GM13976 (cell line): ENCODE measurements at regions not wholly inside any gene's neighbourhood (a gene's known extent, or its start where the extent isn't known, plus 50 kb on each side); places are given as distances from the start of the nearest gene placed in this dataset.

Experiments used
- DNase-seq: peaks from one replicate; pipeline ENCODE4 v3.0.0; 2012; ENCODE audit warnings: low spot score
- in situ Hi-C: fragments of 300-500 bp; cut with MboI; formaldehyde crosslinking; loops from one replicate; pipeline ENCODE4 v1.12.0; 2022; ENCODE audit warnings: low sequenced_read_pairs, mixed read lengths, inconsistent platforms; ENCODE audit not compliant: unreplicated experiment
- TF ChIP-seq, protein P1 (sequence below): IDR thresholded peaks from 2 replicates; pipeline ENCODE4 v1.5.1; 2012; ENCODE audit warnings: borderline replicate concordance, mild to moderate bottlenecking; ENCODE audit not compliant: insufficient read depth; ENCODE audit errors: extremely low read depth, missing control alignments, control extremely low read depth

DNA sequence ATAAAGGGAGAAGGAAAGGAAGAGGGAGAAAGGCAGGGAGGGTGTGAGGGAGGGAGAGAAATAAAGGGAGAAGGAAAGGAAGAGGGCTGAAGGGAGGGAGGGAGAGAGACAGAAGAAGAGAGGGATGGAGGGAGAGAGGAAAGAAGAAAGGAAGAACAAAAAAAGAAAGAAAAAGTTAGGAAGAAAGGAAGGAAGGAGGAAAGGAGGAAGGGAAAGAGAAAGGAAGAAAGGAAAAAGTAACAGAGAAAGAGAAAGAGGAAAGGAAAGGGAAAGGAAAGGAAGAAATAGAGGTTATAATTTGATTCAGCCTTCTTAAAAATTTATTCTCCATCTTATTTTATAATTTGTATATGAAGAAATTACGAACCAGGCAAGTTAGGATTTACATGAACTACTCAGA is 836.6 kb upstream of the C9orf72 start:
- in situ Hi-C loops = no loop called here
- no peak for DNase-seq
- TF ChIP-seq, protein P1, sequence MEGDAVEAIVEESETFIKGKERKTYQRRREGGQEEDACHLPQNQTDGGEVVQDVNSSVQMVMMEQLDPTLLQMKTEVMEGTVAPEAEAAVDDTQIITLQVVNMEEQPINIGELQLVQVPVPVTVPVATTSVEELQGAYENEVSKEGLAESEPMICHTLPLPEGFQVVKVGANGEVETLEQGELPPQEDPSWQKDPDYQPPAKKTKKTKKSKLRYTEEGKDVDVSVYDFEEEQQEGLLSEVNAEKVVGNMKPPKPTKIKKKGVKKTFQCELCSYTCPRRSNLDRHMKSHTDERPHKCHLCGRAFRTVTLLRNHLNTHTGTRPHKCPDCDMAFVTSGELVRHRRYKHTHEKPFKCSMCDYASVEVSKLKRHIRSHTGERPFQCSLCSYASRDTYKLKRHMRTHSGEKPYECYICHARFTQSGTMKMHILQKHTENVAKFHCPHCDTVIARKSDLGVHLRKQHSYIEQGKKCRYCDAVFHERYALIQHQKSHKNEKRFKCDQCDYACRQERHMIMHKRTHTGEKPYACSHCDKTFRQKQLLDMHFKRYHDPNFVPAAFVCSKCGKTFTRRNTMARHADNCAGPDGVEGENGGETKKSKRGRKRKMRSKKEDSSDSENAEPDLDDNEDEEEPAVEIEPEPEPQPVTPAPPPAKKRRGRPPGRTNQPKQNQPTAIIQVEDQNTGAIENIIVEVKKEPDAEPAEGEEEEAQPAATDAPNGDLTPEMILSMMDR = no peak

DNA sequence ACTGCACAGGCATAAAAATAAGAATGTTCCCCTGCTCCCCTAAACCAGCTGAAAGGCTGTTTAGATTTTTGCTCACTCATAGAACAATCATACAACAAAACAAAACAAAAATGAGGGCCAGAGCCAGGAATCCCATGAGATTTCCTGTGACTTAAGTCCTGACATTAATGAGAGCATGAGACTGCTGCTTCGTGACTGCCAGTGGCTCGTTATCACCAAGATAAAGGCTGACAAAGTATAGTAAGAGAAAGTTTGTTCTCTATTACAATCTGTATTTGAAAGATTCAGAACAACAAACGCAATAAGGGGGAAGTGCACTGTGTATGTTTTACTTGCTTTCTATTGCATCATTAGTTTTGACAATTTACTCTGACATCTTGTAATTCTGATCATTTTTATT is 837.1 kb upstream of the C9orf72 start:
- TF ChIP-seq, protein P1 = no peak
- DNase-seq = no peak
- in situ Hi-C loops = no loop called here

DNA sequence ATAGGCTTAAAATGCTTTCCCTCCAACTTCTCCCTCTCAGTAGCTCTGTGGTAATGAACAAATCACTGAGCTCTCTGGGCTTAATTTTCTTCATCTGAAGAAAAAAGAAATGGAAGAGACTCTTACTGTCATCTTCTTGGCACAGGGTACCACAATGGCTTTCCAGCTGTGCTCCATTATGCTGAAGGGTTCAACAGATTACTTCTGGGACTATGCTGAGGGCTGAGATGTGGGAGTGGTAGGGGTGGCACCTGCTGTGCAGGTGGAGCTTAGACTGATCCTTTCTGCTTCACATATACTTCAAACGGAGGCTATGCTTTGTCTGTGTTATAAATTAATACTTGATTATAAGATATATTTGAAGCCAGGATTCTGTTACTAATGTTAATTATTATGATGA is 840.2 kb upstream of the C9orf72 start:
- no peak for DNase-seq
- in situ Hi-C loops = no loop called here
- TF ChIP-seq, protein P1 = no peak

DNA sequence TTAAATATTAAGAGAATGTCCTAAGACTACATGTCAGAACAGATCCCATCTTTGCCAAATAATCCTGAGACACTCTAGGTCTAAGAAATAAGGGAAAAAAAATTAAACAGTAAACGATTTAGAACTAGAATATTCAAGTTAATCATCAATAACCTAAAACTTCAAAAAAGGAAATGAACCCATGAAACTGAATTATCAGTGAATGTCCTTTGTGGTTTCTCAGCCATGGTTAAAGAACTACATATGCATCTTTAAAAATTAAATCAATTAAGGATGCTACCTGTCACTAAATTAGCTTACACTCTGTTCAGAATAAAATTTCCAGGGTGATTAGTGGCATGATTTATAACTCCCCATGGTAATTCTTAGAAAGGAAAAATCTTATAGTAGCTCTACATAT is 850.0 kb upstream of the C9orf72 start:
- no peak for DNase-seq

DNA sequence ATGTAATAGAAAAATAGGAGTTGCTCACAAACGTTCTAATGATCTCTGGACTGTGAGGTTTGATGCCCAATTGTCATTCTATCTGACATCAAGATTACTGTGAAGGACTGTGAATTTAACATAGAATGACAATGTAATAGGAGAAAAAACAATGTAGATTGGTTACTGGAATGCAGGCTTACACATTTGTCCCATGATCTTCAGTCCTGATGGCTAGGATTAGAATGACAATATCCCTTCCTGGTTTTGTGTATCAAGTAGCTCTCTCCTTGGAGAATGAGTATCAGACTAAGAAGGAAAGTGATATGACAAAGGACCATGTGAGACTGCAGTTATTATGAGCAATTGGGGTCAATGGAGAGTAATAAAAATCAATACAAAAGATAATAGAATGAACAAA is 862.2 kb upstream of the C9orf72 start:
- no peak for DNase-seq
- TF ChIP-seq, protein P1 = no peak
- in situ Hi-C loops = no loop called here

More for the DNA sequence above, 850.0 kb upstream of the C9orf72 start:
- TF ChIP-seq, protein P1 = no peak
- in situ Hi-C loops = no loop called here

DNA sequence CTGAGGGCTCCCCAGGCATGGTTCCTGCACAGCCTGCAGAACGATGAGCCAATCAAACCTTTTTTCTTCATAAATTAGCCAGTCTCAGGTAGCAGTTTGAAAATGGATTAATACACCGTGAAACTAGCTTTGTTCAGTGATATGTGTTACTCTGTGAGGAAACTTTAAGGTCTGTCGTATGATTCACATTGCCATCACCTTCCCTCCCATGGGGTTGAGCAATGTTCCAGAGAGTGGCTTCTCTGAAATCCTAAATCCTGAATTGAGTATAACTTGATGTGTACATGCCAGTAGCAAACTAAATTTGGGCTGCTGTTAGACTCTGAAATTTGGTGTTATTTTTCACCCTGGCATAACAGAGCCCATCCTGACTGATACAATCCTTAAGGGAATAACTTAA is 866.4 kb upstream of the C9orf72 start:
- in situ Hi-C loops = no loop called here
- TF ChIP-seq, protein P1 = no peak
- DNase-seq = no peak

DNA sequence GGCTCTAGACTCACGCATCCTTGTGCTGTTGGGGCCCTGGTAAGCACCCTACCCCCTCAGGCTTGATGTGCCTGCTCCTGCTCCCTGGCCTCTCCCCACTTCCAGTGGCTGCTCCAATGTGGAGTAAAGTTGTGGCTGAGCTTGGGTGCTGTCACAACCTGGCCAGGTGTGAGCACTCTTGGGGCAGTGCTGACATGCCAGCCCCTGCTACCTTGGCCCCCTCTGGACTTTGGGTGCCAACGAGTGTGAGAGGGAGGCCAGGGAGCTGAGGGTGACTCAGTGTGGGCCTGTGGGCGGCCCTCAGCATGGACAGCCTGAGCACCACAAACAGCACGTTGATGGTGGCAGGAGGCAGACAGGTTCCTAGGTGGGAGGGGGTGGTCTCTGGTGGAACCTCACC is 870.2 kb upstream of the C9orf72 start:
- in situ Hi-C loops = no loop called here
- no peak for DNase-seq
- TF ChIP-seq, protein P1 = no peak
